ENCODE measurements at regions not wholly inside any gene's neighbourhood (a gene's known extent, or its start where the extent isn't known, plus 50 kb on each side); places are given as distances from the start of the nearest gene placed in this dataset.
"Not testable (repeated sequence)": the region's sequence is repeated elsewhere in the genome, so short reads cannot be mapped to it uniquely, and the experiment has no call there.

GRCh38 chr5:17034992-17035391 lies 98.9 kb upstream of the MYO10 start:
- not testable (repeated sequence) for DNase-seq (ENCODE audit: low read depth, low spot score)

- DNase-seq (ENCODE audit: low read depth, low spot score): no peak
Measured at GRCh38 chr5:17037751-17038150, 101.7 kb upstream of the MYO10 start.

- no peak for DNase-seq (ENCODE audit: low read depth, low spot score)
Measured at GRCh38 chr5:17039170-17039569, 103.1 kb upstream of the MYO10 start.

- no peak for DNase-seq (ENCODE audit: low read depth, low spot score)
Measured at GRCh38 chr5:17042041-17042440, 106.0 kb upstream of the MYO10 start.

GRCh38 chr5:17046320-17046719 lies 110.2 kb upstream of the MYO10 start:
- no peak for DNase-seq (ENCODE audit: low read depth, low spot score)

GRCh38 chr5:17050236-17050635 lies 114.1 kb upstream of the MYO10 start:
- DNase-seq (ENCODE audit: low read depth, low spot score): no peak

GRCh38 chr5:17054911-17055310 lies 118.8 kb upstream of the MYO10 start:
- DNase-seq (ENCODE audit: low read depth, low spot score): no peak

GRCh38 chr5:17056141-17056631 lies 120.1 kb upstream of the MYO10 start:
- no peak for DNase-seq (ENCODE audit: low read depth, low spot score)

GRCh38 chr5:17058438-17058837 lies 122.3 kb upstream of the MYO10 start:
- no peak for DNase-seq (ENCODE audit: low read depth, low spot score)

GRCh38 chr5:17061973-17062470 lies 125.9 kb upstream of the MYO10 start:
- DNase-seq (ENCODE audit: low read depth, low spot score): no peak

GRCh38 chr5:17062741-17063140 lies 126.7 kb upstream of the MYO10 start:
- DNase-seq (ENCODE audit: low read depth, low spot score): not testable (repeated sequence)

- DNase-seq (ENCODE audit: low read depth, low spot score): no peak
Measured at GRCh38 chr5:17064241-17064640, 128.2 kb upstream of the MYO10 start.

GRCh38 chr5:17065458-17065857 lies 129.4 kb upstream of the MYO10 start:
- no peak for DNase-seq (ENCODE audit: low read depth, low spot score)

- DNase-seq (ENCODE audit: low read depth, low spot score): not testable (repeated sequence)
Measured at GRCh38 chr5:17066026-17066425, 129.9 kb upstream of the MYO10 start.

GRCh38 chr5:17067657-17068392 lies 131.7 kb upstream of the MYO10 start:
- DNase-seq (ENCODE audit: low read depth, low spot score): no peak

- DNase-seq (ENCODE audit: low read depth, low spot score): no peak
Measured at GRCh38 chr5:17069995-17070511, 134.0 kb upstream of the MYO10 start.

GRCh38 chr5:17070647-17071046 lies 134.6 kb upstream of the MYO10 start:
- DNase-seq (ENCODE audit: low read depth, low spot score): no peak

GRCh38 chr5:17075236-17075635 lies 139.1 kb upstream of the MYO10 start:
- DNase-seq (ENCODE audit: low read depth, low spot score): no peak

GRCh38 chr5:17076272-17076671 lies 140.2 kb upstream of the MYO10 start:
- DNase-seq (ENCODE audit: low read depth, low spot score): no peak

- no peak for DNase-seq (ENCODE audit: low read depth, low spot score)
Measured at GRCh38 chr5:17077440-17078233, 139.8 kb upstream of the BASP1 start.

- DNase-seq (ENCODE audit: low read depth, low spot score): no peak
Measured at GRCh38 chr5:17079562-17079961, 137.9 kb upstream of the BASP1 start.

GRCh38 chr5:17080361-17080760 lies 137.1 kb upstream of the BASP1 start:
- no peak for DNase-seq (ENCODE audit: low read depth, low spot score)
